NCI-H2029 (cell line): ENCODE measurements at regions not wholly inside any gene's neighbourhood (a gene's known extent, or its start where the extent isn't known, plus 50 kb on each side); places are given as distances from the start of the nearest gene placed in this dataset.
"Not testable (repeated sequence)": the region's sequence is repeated elsewhere in the genome, so short reads cannot be mapped to it uniquely, and the experiment has no call there.

ENCODE experiments used
- DNase-seq: peaks from one replicate; lab custom pipeline; 2025; lab: John Stamatoyannopoulos, UW

GRCh38 chr2:64251497-64252250, 107.5 kb upstream of the PELI1 start:
- no peak for DNase-seq

DNA sequence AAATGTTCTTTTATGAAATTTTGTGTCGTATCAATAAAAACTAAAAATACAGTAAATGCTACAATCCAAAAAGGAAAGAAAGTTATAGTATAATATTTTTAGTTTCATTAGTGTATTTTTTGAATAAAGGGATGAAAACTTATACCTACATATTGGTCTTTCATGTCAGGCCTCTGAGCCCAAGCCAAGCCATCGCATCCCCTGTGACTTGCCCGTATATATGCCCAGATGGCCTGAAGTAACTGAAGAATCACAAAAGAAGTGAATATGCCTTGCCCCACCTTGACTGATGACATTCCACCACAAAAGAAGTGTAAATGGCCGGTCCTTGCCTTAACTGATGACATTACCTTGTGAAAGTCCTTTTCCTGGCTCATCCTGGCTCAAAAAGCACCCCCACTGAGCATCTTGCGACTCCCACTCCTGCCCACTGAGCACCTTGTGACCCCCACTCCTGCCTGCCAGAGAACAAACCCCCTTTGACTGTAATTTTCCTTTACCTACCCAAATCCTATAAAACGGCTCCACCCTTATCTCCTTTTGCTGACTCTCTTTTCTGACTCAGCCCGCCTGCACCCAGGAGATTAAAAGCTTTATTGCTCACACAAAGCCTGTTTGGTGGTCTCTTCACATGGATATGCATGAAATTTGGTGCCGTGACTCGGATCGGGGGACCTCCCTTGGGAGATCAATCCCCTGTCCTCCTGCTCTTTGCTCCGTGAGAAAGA, 108.2 kb upstream of the PELI1 start:
- DNase-seq: not testable (repeated sequence)

GRCh38 chr2:64253421-64253820, 109.2 kb upstream of the PELI1 start:
- not testable (repeated sequence) for DNase-seq

DNA sequence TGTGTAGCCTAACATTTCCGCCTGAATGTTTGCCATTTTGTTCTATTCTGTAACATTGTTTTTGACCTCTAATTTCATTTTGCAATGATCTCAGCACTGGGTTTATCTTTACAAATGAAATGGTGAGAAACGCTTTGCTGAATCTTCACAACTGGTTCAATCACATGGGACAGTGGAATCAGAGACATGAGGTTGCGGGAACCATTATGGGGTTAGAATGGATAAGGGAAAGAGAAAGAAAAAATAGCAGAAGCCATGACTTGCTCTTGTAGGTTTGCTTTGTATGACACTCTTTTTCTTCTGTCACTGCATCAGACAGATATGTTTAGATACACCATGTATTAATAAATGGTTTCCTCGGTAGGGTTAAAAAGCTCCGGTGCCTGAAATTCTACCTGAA, 114.3 kb upstream of the PELI1 start:
- no peak for DNase-seq

DNA sequence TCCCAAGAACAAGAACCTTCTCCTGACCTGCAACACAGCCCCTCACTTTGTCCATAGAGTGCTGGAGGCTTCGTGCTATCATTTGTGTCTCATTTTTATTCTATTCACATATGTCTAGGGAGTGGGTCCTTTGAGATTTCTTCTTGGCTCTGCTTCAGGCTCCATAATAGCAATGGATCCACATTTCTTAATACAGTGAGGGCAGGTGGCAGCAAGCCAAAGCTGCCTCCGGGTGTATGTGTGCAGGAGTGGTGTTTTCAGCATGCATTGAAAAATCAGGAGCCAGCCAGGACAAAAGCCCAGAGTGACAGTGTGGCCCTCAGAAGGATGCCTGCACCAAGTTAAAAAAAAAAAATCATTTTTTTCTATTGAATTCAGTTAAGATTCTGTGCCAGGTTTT, 115.1 kb upstream of the PELI1 start:
- DNase-seq: no peak

- no peak for DNase-seq
Observed at GRCh38 chr2:64260093-64260803, 116.0 kb upstream of the PELI1 start.

- DNase-seq: no peak
Observed at GRCh38 chr2:64260817-64261216, 116.6 kb upstream of the PELI1 start.

DNA sequence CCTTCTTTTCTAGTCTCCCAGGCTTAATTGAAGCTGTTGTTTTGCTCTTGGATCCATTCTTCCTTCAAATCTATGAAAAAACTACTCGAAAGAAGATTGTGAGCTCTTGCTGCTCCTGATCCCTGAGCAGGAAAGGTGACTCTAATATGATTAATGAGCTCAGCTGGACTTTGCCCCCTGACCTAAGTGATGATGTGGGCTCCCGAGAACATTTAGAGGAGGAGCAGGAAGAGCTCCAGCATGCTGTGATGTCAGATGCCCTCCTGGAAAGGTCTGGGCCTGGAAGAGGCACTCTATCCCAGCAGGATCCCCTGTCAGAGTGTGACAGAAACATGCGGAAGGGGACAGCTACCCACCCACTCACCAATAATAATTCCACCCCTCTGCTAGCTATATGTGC, 117.9 kb upstream of the PELI1 start:
- no peak for DNase-seq

DNA sequence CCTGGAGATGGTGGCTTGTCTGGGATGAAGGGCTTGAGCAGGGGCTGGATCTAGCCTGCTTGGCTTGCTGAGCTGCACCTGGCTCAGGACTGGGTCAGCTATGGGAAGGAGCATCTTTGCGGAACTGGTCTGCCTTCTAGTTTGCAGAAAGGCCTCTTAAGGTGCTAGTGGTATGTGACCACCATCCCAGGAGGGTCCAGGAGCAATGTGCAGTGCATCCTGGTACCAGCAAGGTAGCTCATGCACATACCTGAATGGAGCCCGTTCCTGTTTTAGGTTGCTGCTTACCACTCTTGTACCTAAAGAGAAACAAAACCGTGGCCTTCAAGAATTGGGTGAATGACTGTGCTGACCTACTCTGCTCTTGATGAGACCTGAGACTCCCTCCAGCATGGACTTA, 118.6 kb upstream of the PELI1 start:
- DNase-seq: no peak

DNA sequence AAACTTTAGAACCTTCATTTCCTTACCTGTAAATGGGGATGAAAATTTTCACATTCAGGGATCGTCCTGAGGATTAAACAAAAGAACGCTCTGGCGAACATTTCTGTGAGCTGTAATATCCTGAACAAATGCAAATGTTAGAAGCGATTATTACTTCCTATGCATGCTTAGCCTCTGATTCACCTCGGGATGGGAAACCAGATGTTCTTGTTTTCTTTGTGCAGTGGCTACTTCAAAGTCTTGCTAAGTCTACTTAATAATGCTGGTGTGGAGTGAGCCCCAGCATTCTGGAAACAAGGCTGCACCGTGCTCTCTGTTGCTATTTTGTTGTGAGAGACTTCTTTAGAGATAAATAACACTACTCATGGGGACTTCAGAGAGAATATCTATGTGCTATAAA, 119.1 kb upstream of the PELI1 start:
- DNase-seq: no peak

DNA sequence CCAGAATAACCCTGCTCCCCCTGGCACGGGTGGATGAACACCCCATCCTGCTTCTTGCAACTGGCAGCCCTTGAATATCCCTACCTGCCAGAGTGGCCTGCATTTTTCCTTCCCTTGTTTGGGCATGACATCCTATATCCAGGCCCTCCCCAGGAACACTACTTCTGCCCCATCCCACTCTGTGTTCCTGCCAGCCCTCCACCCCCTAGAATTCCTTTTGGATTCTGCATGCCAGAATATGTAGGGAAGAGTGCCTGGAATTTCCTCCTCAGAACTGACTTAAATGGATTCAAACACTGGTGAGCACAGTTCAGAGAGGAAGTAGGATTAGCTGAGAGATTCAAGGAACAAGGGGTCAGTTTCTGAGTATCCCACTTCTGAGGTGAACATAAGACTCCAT, 123.5 kb upstream of the PELI1 start:
- no peak for DNase-seq

- peak; percentile 10 for DNase-seq
Observed at GRCh38 chr2:64268330-64269048, 124.3 kb upstream of the PELI1 start.

GRCh38 chr2:64273524-64274398, 129.5 kb upstream of the PELI1 start:
- peak; percentile 76 for DNase-seq

- DNase-seq: no peak
Observed at GRCh38 chr2:64274399-64275173, 130.4 kb upstream of the PELI1 start.

DNA sequence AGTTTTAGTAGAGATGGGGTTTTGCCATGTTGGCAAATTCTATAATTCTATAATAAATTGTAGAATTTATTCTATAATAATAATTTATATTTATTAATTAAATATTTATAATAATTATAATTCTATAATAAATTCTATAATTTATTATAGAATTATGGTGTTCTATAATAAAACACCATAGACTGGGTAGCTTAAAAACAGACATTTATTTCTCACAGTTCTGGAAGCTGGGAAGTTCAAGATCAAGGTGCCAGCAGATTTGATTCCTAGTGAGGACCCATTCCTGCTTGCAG, 130.9 kb upstream of the PELI1 start:
- DNase-seq: no peak

DNA sequence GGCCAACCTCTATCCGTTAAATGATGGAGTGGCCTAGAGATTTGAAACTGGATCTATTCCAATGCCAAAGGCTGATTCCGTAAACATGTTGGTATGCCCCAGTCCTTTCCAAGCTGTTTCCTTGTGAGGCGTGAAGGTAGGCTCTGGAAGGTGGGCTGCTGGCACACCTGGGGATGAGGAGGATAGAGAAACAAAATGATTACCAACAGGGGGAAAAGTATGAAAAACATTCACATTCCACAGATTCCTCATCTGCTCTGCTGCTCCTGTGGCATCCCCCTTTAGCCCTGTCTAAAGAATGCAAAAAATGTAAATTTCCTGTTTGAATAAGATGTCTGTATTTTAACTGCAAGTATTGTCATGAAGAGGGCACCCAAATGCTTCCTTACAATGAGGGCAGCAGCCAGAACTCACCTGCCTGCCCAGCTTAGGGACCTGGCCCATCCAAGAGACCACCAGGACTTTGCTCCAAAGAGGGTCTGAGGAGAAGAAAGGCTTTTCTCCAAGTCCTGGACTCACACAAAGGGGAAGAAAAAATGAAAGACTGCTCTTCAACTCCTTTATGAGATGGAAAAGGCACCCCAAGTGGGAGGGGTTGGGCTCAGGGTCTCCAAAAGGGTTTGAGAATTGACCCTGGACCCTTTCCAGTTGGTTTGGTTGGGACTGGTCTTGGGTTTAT, 132.3 kb upstream of the PELI1 start:
- no peak for DNase-seq

DNA sequence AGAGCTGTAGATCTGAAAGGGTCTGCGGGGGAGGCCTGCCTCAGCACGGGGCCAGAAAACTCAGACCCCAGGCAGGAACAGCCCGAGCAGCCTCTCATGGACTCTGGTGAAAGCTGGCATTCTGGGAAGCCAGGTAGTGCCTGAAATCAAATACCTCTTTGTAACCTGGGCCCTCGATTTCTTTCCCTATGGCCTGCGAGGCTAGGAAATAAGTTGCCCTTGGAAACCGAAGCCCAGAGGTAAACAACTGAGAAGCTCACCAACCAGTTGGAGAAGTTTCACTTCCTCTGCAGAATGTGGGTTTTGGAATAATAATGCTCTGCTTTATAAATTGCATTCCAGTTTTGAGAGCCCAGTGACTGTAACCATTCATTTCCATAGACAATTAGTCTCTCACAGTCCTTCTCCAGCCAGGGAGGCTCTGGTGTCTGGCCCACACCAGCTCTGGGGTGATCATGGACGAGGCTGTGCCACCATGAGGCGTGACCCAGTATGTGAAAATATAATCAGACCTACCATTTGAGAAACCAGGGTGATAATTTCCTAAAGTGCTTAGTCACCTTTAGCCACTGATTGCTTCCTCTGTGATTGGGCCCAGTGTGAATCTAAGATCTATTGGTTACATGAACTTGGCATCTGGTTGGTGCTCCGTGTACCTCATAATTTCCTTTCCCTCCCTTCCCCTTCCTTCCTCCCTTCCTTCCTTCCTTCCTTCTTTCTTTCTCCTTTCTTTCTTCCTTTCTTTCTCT, 133.1 kb upstream of the PELI1 start:
- no peak for DNase-seq

DNA sequence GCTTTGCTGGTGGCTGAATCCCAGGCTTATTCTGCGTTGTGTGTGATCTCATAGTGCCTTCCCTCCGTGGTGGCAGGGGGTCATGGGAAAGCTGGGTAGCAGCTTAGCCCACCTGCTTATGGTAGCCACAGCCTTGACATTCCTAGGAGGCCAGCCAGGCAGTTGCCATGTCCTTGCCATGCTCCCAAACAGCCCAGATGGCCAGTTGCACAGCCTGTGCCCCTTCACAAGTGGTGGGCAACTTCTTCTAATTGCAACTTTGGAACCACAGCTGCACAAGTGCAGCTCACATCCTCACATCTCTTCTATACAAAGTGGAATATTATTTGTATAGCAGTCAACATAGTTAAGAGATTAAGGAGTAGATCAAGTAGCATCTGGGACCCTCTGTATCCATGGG, 136.6 kb upstream of the PELI1 start:
- not testable (repeated sequence) for DNase-seq

DNA sequence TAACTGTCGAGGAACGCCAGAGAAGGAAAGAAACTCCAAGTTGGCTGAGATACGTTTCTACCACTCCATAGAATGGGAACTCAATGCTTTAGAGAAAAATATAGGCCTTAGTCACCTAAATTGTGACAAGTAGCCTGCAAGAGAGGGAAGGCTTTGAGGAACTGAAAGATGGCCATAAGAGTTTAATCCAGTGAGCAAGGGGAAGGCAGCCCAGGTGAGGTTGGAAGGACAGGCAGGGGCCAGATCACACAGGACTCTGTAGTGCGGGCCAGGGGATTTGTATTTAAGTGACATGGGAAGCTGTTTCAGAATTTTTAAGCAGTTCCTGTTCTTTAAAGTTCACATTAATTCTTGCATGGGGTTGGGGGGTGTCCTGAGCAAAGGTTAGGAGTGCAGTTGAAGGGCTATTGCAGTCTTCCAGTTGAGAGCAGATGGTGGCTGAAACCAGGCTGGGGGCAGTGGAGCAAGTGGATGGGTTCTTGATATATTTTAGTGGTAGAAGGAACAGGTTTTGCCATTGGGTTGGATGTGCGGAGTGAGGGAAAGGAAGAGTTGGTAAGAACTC, 138.9 kb upstream of the PELI1 start:
- no peak for DNase-seq
